GM13976 (cell line): ENCODE measurements at regions not wholly inside any gene's neighbourhood (a gene's known extent, or its start where the extent isn't known, plus 50 kb on each side); places are given as distances from the start of the nearest gene placed in this dataset.

ENCODE experiments used
- DNase-seq: peaks from one replicate; pipeline ENCODE4 v3.0.0; 2012; ENCODE audit warnings: low spot score
- CTCF ChIP-seq: IDR thresholded peaks from 2 replicates; pipeline ENCODE4 v1.5.1; 2012; ENCODE audit warnings: borderline replicate concordance, mild to moderate bottlenecking; ENCODE audit not compliant: insufficient read depth; ENCODE audit errors: extremely low read depth, missing control alignments, control extremely low read depth
- in situ Hi-C: fragments of 300-500 bp; cut with MboI; formaldehyde crosslinking; loops from one replicate; pipeline ENCODE4 v1.12.0; 2022; ENCODE audit warnings: low sequenced_read_pairs, mixed read lengths, inconsistent platforms; ENCODE audit not compliant: unreplicated experiment

GRCh38 chr13:95440441-95441088, 112.0 kb upstream of the CLDN10 start:
- in situ Hi-C loops: no loop called here
- DNase-seq: no peak
- TF ChIP-seq CTCF: no peak

- in situ Hi-C loops: no loop called here
- TF ChIP-seq CTCF: no peak
Observed at GRCh38 chr13:95441326-95441725, 111.2 kb upstream of the CLDN10 start.

GRCh38 chr13:95444006-95444730, 108.4 kb upstream of the CLDN10 start:
- no peak for DNase-seq
- in situ Hi-C loops: no loop called here
- no peak for TF ChIP-seq CTCF

More at GRCh38 chr13:95441326-95441725, 111.2 kb upstream of the CLDN10 start:
- no peak for DNase-seq

- DNase-seq: no peak
- no peak for TF ChIP-seq CTCF
- in situ Hi-C loops: no loop called here
Observed at GRCh38 chr13:95445131-95445530, 107.4 kb upstream of the CLDN10 start.

GRCh38 chr13:95447814-95448213, 104.7 kb upstream of the CLDN10 start:
- DNase-seq: no peak
- TF ChIP-seq CTCF: no peak
- in situ Hi-C loops: no loop called here

- no peak for TF ChIP-seq CTCF
Observed at GRCh38 chr13:95451656-95452055, 100.9 kb upstream of the CLDN10 start.

More at GRCh38 chr13:95451656-95452055, 100.9 kb upstream of the CLDN10 start:
- no peak for DNase-seq
- in situ Hi-C loops: no loop called here
